Stimulated activated CD4-positive, alpha-beta T cell treated with anti-CD3 and anti-CD28 coated beads, Interleukin-12 subunit alpha, Interleukin-12 subunit beta, amount 100 ng/mL, for 4 hours (primary cell): ENCODE measurements at regions not wholly inside any gene's neighbourhood (a gene's known extent, or its start where the extent isn't known, plus 50 kb on each side); places are given as distances from the start of the nearest gene placed in this dataset.
"Not testable (repeated sequence)": the region's sequence is repeated elsewhere in the genome, so short reads cannot be mapped to it uniquely, and the experiment has no call there.

Experiments used
- DNase-seq: peaks from one replicate; pipeline ENCODE4 v3.0.0-alpha.2; 2020

GRCh38 chr4:13678186-13678924 is 50.8 kb upstream of the BOD1L1 start:
- no peak for DNase-seq

- DNase-seq, result no peak
Measured at GRCh38 chr4:13681570-13681969, 54.0 kb upstream of the BOD1L1 start.

- no peak for DNase-seq
Measured at GRCh38 chr4:13694256-13694655, 66.7 kb upstream of the BOD1L1 start.

DNA sequence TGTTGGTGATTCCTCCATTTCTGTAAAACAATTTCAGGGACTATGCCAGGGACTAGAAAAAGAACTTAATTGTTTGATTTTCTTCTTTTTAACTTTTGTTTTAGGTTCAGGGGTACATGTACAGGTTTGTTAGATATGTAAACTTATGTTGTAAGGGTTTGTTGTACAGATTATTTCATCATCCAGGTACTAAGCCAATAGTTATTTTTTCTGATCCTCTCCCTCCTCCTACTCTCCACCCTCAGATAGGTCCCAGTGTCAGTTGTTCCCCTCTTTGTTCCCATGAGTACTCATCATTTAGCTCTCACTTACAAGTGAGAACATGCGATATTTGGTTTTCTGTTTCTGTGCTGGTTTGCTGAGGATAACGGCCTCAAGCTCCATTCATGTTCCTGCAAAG is 70.8 kb upstream of the BOD1L1 start:
- DNase-seq, result no peak

DNA sequence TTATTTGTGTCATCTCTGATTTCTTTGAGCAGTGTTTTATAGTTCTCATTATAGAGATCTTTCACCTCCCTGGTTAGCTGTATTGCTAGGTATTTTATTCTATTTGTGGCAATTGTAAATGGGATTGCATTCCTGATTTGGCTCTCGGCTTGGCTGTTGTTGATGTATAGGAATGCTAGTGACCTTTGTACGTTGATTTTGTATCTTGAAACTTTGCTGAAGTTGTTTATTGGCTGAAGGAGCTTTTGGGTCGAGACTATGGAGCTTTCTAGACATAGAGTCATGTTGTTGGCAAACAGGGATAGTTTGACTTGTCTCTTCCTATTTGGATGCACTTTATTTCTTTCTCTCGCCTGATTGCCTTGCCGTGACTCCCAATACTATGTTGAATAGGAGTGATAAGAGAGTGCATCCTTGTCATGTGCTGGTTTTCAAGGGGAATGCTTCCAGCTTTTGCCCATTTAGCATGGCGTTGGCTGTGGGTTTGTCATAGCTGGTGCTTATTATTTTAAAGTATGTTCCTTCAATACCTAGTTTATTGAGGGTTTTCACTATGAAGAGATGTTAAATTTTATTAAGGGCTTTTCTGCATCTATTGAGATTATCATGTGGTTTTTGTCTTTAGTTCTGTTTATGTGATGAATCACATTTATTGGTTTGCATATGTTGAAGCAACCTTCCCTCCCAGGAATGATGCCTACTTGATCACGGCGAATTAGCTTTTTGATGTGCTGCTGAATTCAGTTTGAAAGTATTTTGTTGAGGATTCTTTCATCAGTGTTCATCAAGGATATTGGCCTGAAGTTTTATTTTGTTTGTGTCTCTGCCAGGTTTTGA is 72.7 kb upstream of the BOD1L1 start:
- no peak for DNase-seq

- not testable (repeated sequence) for DNase-seq
Measured at GRCh38 chr4:13700858-13701140, 73.3 kb upstream of the BOD1L1 start.

DNA sequence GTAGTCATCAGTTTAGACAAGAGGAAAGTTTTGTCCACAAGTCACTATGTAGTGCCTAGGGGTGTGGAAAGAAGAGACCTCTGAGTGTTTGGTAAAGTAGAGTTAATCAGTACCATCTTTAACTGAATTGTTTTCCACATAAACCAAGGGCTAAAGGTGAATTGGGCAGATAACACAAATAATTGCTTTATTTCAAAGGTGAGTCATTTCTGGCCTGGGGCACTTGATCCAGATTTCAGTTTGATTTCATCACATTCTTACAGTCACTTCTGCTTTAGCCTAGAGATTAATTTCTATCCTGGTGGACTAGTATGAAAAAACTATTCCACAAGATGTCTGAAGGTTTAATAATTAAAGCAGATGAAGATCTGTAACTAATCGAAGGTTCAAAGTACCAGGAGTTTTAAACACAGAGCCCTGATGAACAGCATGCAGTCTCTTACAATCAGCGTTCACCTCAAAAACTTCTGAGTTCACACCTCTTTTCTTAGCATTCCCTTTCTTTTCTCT is 74.5 kb upstream of the BOD1L1 start:
- DNase-seq, result no peak

- DNase-seq, result no peak
Measured at GRCh38 chr4:13703096-13703495, 75.6 kb upstream of the BOD1L1 start.

- no peak for DNase-seq
Measured at GRCh38 chr4:13704035-13704434, 76.5 kb upstream of the BOD1L1 start.

- DNase-seq, result no peak
Measured at GRCh38 chr4:13704761-13705160, 77.2 kb upstream of the BOD1L1 start.

DNA sequence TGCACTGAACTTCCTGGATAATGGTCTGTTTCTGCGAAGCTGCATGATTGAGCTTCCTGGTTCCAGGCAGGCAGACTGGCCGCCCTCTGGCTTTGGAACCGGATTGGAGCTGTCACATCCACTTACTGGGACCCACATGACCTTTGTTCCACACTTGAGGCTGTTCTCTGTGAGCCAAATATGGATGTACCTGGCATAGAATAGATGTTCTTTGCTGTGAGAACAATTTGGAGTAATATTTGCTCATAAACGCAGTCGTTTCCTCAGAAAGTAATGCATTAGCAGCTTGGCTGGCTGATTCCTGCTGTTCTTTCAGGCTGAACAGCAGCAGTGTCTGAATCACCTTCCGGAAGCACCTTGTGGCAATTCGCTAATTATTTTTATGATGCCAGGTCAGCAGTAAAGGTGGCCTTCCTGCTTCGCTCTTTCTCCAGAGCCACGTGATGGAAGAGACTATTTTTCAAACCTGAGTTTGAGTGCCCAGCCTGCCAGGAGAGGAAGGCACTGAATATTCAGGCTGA is 78.1 kb upstream of the BOD1L1 start:
- no peak for DNase-seq

DNA sequence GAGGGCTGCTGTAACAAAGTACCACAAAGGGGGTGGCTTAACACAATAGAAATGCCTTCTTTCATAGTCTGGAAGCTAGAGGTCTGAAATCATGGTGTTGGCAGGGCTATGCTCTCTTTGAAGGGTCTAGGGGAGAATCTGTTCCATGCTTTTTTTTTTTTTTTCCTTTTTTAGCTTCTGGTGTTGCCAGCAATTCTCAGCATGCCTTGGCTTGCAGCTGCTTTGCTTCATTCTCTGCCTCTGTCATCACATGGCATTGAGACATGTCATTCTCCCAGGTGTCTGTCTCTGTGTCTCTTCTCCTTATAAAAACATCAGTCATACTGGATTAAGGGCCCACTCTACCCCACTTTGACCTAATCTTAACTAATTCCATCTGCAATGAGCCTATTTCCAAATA is 78.6 kb upstream of the BOD1L1 start:
- DNase-seq, result no peak

GRCh38 chr4:13706716-13707115 is 79.2 kb upstream of the BOD1L1 start:
- DNase-seq, result no peak

- no peak for DNase-seq
Measured at GRCh38 chr4:13710246-13710885, 82.8 kb upstream of the BOD1L1 start.

DNA sequence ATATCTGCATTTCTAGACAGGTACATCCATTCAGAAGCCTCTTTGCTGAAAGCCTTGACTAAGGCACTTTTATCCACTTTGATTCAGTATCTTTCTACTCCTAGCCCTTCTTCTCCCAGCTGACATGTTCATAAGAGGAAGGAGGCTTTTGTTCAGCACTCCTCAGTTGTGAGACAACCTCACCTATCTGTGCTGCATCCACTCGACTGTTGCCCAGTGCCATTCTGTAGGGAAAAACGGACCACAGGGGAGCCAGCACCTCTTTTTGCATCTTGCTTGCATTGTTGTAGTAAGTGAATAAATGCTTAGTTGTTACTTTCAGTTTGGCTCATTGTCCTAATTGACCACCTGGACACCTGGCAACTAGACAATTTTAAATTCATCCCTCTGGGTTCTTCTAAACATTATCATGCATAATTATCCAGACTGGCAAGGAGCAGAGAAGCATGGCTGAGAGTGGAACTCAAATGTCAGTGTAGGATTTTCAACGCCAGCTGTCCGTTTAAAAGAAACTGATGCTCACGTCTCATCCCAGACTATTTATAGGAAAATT is 83.8 kb upstream of the BOD1L1 start:
- DNase-seq, result no peak

DNA sequence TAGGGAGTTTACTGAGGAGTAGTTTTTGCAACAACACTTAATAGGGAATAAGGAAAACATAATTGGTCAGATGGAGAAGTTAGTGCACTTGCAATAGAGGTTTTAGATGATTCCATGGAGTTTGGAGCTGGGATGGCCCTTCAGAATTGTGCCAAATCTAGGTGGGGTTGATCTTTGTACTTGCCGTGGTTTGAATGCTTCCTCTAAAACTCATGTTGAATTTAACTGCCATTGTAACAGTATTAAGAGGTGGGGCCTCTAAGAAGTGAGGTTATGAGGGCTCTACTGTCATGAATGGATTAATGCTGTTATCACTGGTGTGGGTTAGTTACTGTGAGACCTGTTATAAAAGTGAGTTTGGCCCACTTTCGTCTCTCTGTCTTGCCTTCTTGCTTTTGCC is 94.4 kb upstream of the BOD1L1 start:
- no peak for DNase-seq

DNA sequence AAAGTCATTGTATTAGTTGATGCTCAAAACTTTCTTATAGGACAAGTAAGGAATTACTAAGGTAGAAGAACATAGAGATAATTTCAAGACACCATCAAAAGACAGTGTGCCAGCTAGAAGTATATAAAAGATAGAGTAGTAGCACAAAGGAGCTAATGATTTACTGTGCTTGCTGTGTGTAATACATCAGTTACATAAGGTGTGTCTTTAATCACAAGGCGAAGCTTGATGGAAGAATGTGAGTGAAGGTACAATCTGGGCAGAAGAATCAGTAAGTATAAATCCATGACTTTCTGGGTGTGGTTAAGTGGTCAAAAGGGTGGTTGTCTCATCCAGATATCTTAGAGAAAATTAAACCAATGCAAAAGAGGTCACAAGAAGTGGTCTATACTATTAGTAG is 95.1 kb upstream of the BOD1L1 start:
- no peak for DNase-seq

GRCh38 chr4:13728761-13729160 is 101.2 kb upstream of the BOD1L1 start:
- no peak for DNase-seq

DNA sequence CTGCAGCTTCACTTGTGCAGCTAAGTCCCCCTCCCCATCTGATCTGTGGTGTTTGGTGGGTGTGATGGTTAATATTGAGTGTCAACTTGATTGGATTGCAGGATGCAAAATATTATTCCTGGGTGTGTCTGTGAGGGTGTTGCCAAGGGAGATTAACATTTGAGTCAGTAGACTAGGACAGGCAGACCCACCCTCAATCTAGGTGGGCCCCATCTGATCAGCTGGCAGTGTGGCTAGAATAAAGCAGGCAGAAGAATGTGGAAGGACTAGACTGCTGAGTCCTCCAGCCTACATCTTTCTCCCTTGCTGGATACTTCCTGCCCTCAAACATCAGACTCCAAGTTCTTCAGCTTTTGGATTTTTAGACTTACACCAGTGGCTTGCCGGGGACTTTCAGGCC is 103.5 kb upstream of the BOD1L1 start:
- no peak for DNase-seq

- DNase-seq, result no peak
Measured at GRCh38 chr4:13733817-13734216, 106.3 kb upstream of the BOD1L1 start.

DNA sequence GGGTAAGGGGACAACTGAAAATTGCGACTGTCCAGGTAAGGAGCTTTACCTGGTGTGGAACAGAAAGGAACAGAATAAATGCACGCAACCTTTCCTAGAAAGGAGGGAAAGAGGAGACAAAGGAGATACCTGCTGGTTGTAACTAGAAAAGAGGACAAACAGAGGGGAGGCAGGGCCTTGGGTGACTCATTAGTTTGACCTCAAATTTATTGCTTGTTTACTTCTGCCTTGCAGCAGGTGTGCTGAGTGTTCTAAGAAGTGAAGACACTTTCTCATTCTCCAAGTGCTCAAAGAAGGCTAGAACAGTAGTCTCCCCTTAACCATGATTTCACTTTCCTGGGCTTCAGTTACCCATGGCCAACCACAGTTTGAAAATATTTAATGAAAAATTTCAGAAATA is 123.1 kb upstream of the BOD1L1 start:
- no peak for DNase-seq

DNA sequence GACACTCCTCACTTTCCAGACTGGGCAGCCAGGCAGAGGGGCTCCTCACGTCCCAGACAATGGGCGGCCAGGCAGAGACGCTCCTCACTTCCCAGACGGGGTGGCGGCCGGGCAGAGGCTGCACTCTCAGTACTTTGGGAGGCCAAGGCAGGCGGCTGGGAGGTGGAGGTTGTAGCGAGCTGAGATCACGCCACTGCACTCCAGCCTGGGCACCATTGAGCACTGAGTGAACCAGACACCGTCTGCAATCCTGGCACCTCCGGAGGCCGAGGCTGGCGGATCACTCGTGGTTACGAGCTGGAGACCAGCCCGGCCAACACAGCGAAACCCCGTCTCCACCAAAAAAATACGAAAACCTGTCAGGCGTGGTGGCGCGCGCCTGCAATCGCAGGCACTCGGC is 134.1 kb upstream of the BOD1L1 start:
- DNase-seq, result not testable (repeated sequence)

GRCh38 chr4:13762130-13762529 is 134.6 kb upstream of the BOD1L1 start:
- no peak for DNase-seq
